ENCODE measurements at regions not wholly inside any gene's neighbourhood (a gene's known extent, or its start where the extent isn't known, plus 50 kb on each side); places are given as distances from the start of the nearest gene placed in this dataset.

DNA sequence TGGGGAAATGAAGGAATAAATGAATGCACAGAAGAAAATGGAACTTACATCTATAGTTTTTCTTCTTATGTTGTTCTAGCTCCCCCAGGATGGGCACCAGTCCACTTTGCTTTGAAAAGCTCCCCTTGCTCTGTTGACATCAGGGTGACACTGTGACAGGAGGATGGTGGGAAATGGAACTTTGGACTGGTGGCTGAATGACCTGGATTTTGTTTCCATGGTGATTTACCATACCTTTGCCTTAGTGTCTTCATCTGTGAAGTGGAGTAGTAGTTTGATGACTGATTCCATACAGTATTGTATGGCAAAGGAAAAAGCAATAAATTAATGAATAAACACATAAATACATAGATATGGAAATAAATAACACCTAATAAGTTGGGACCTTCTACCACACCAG is 294.7 kb downstream of the KIF4B start (continued):
- TF ChIP-seq POLR2AphosphoS5 (IDR thresholded peaks at IDR 0.05; ENCODE audit: low read depth, low read length) = no peak
- TF ChIP-seq YY1 (IDR thresholded peaks at IDR 0.05; ENCODE audit: low read depth, low read length) = no peak
- no peak for TF ChIP-seq CBX8 (IDR thresholded peaks at IDR 0.05; ENCODE audit: borderline replicate concordance, low read depth, low read length)

Measured in H1 (cell line).